Spleen (tissue), 11 donors: ENCODE measurements at regions not wholly inside any gene's neighbourhood (a gene's known extent, or its start where the extent isn't known, plus 50 kb on each side); places are given as distances from the start of the nearest gene placed in this dataset.
"Not testable (repeated sequence)": the region's sequence is repeated elsewhere in the genome, so short reads cannot be mapped to it uniquely, and the experiment has no call there.

ENCODE experiments used
- DNase-seq: peaks from one replicate; pipeline ENCODE4 v3.0.0-alpha.2; 2020
- H3K27ac ChIP-seq, 8 donors: fragments of 200-600 bp; sonication (generic) in 7 of 8; 1 replicate in 4 of 8; 2 replicates in 4 of 8; pipeline versions ENCODE4 v1.5.0 to v1.8.0; 2016 to 2021; ENCODE audit warnings: inconsistent platforms in 4 of 8, mild to moderate bottlenecking in 4 of 8, moderate library complexity in 1 of 8
- H3K27me3 ChIP-seq, 7 donors: fragments of 200-600 bp; sonication (generic) in 6 of 7; replicated peaks in 1 of 7; 1 replicate in 4 of 7; 2 replicates in 3 of 7; pipeline versions ENCODE4 v1.5.0 to v1.8.0; 2016 to 2021; ENCODE audit warnings: inconsistent platforms in 3 of 7, mild to moderate bottlenecking in 1 of 7
- H3K36me3 ChIP-seq, 6 donors: fragments of 200-600 bp; sonication (generic) in 5 of 6; 1 replicate in 4 of 6; 2 replicates in 2 of 6; pipeline versions ENCODE4 v1.5.0 to v1.8.0; 2016 to 2021; ENCODE audit warnings: inconsistent platforms in 2 of 6
- H3K4me1 ChIP-seq, 6 donors: fragments of 200-600 bp; sonication (generic) in 5 of 6; 1 replicate in 3 of 6; 2 replicates in 3 of 6; pipeline versions ENCODE4 v1.5.0 to v1.8.0; 2016 to 2021; ENCODE audit warnings: inconsistent platforms in 3 of 6
- H3K4me3 ChIP-seq, 8 donors: fragments of 200-600 bp; sonication (generic) in 7 of 8; 1 replicate in 4 of 8; 2 replicates in 4 of 8; pipeline versions ENCODE4 v1.5.0 to v1.8.0; 2016 to 2021; ENCODE audit warnings: inconsistent platforms in 4 of 8, mild to moderate bottlenecking in 4 of 8, moderate library complexity in 2 of 8
- H3K9me3 ChIP-seq, 8 donors: fragments of 200-600 bp; sonication (generic) in 7 of 8; 1 replicate in 4 of 8; 2 replicates in 4 of 8; pipeline versions ENCODE4 v1.5.0 to v1.8.0; 2016 to 2021; ENCODE audit warnings: inconsistent platforms in 4 of 8
- CTCF ChIP-seq, 11 experiments: fragments of 200-600 bp in 7 of 11; fragments of 450-650 bp in 4 of 11; sonication (generic) in 4 of 11; IDR thresholded peaks in 8 of 11; conservative IDR thresholded peaks in 3 of 11; 1 replicate in 7 of 11; 2 replicates in 4 of 11; pipeline versions ENCODE4 v1.4.0 to v1.8.0; 2016 to 2021; ENCODE audit warnings: antibody characterized with exemption in 11 of 11, inconsistent platforms in 4 of 11, mild to moderate bottlenecking in 1 of 11
- POLR2A ChIP-seq, 3 donors: fragments of 450-650 bp; IDR thresholded peaks; one replicate each; pipeline ENCODE4 v1.5.1; 2017; ENCODE audit warnings: antibody characterized with exemption in 3 of 3, mild to moderate bottlenecking in 1 of 3
- POLR2AphosphoS5 ChIP-seq, 3 donors: sonication (generic); formaldehyde crosslinking; IDR thresholded peaks; one replicate each; pipeline ENCODE4 v1.5.1; 2017; ENCODE audit warnings: antibody characterized with exemption in 3 of 3
- WGBS, 5 donors: extraction: QIAGEN DNeasy Blood & Tissue Kit in 3 of 5; methylation state at CpG; one replicate each; pipeline versions ENCODE4 v1.1.5 to v1.1.7; 2013 to 2018; 5-methylcytosine and 5-hydroxymethylcytosine counted together
- intact Hi-C: fragments of 100-400 bp; cut with DNase I; formaldehyde crosslinking; loops from one replicate; pipeline ENCODE4 v1.15.0; 2023; ENCODE audit warnings: low total_unique reads
- donor health status: healthy with polysubstance abuse.
- donor health status: DM: no; HTN: no; CAD: no; lungs with moderate emphysema.
- donor health status: DM: no; HTN: no; CAD: no.
- donor health status: Bipolar disorder and iron deficiency.
- donor health status: healthy.
- donor health status: DM: no; HTN: no; CAD: no.
- donor health status: DM: yes; HTN: yes; CAD: no.

GRCh38 chr13:106089261-106089980 lies 446.0 kb downstream of the EFNB2 start:
- 81 to 89% (median 85%) methylated on average over 8 of the region's 8 CpGs for WGBS, 5 donors
- intact Hi-C loops: no loop called here
- H3K9me3 ChIP-seq: no peaks in the 10 kb centered on the region
- no peaks in the 10 kb centered on the region for H3K36me3 ChIP-seq
- H3K27me3 ChIP-seq: no peaks in the 10 kb centered on the region
- H3K4me3 ChIP-seq: no peak overlapping the region
- H3K27ac ChIP-seq: no peak overlapping the region
- TF ChIP-seq CTCF (IDR thresholded peaks at IDR 0.05 in 8 of 11, conservative IDR thresholded peaks at IDR 0.05 in 3 of 11) (no peak), POLR2A (IDR thresholded peaks at IDR 0.05) (no peak), POLR2AphosphoS5 (IDR thresholded peaks at IDR 0.05) (no peak)
- H3K4me1 ChIP-seq: no peaks in the 10 kb centered on the region
- no peak for DNase-seq

- WGBS, 5 donors: 80 to 86% (median 83%) methylated on average over 6 of the region's 6 CpGs
- no peak for TF ChIP-seq POLR2AphosphoS5 (IDR thresholded peaks at IDR 0.05)
- no peak for TF ChIP-seq POLR2A (IDR thresholded peaks at IDR 0.05)
- no peak for TF ChIP-seq CTCF (IDR thresholded peaks at IDR 0.05 in 8 of 11, conservative IDR thresholded peaks at IDR 0.05 in 3 of 11)
- no peaks in the 10 kb centered on the region for H3K9me3 ChIP-seq
- H3K27ac ChIP-seq: no peak overlapping the region
- no peaks in the 10 kb centered on the region for H3K27me3 ChIP-seq
- no peak for DNase-seq
- no peak overlapping the region for H3K4me3 ChIP-seq
- H3K36me3 ChIP-seq: no peaks in the 10 kb centered on the region
- no peaks in the 10 kb centered on the region for H3K4me1 ChIP-seq
- intact Hi-C loops: no loop called here
Measured at GRCh38 chr13:106088085-106088484, 447.4 kb downstream of the EFNB2 start.

GRCh38 chr13:106087201-106087600 lies 448.3 kb downstream of the EFNB2 start:
- no peaks in the 10 kb centered on the region for H3K27me3 ChIP-seq
- DNase-seq: no peak
- WGBS, 5 donors: 85 to 93% (median 92%) methylated on average over 10 of the region's 10 CpGs
- intact Hi-C loops: no loop called here
- TF ChIP-seq POLR2A (IDR thresholded peaks at IDR 0.05) (no peak), POLR2AphosphoS5 (IDR thresholded peaks at IDR 0.05) (no peak), CTCF (IDR thresholded peaks at IDR 0.05 in 8 of 11, conservative IDR thresholded peaks at IDR 0.05 in 3 of 11) (no peak)
- no peaks in the 10 kb centered on the region for H3K4me1 ChIP-seq
- H3K4me3 ChIP-seq: no peak overlapping the region
- no peaks in the 10 kb centered on the region for H3K36me3 ChIP-seq
- H3K9me3 ChIP-seq: no peaks in the 10 kb centered on the region
- no peak overlapping the region for H3K27ac ChIP-seq

- 43 to 70% (median 45%) methylated on average over 3 of the region's 3 CpGs for WGBS, 5 donors
Measured at GRCh38 chr13:106083620-106084350, 451.7 kb downstream of the EFNB2 start.

GRCh38 chr13:106081221-106081620 lies 454.2 kb downstream of the EFNB2 start:
- H3K27me3 ChIP-seq, intact Hi-C loops, H3K4me1 ChIP-seq, H3K9me3 ChIP-seq, H3K27ac ChIP-seq, H3K4me3 ChIP-seq, DNase-seq, H3K36me3 ChIP-seq: not testable (repeated sequence)
- WGBS, 5 donors: 92 to 98% (median 93%) methylated on average over 6 of the region's 6 CpGs

More at GRCh38 chr13:106083620-106084350, 451.7 kb downstream of the EFNB2 start:
- H3K27me3 ChIP-seq: no peaks in the 10 kb centered on the region
- no peak for DNase-seq
- H3K27ac ChIP-seq: no peak overlapping the region
- H3K36me3 ChIP-seq: no peaks in the 10 kb centered on the region
- no peaks in the 10 kb centered on the region for H3K4me1 ChIP-seq
- peak in 4 of 11 experiments; percentile 13 to 32 (median 22) for TF ChIP-seq CTCF (IDR thresholded peaks at IDR 0.05 in 8 of 11, conservative IDR thresholded peaks at IDR 0.05 in 3 of 11)
- TF ChIP-seq POLR2AphosphoS5 (IDR thresholded peaks at IDR 0.05): no peak
- peaks cover 0 to 9% (median 0%) of the 10 kb centered on the region in 8 donors for H3K9me3 ChIP-seq
- intact Hi-C loops: no loop called here
- H3K4me3 ChIP-seq: no peak overlapping the region
